ENCODE measurements at regions not wholly inside any gene's neighbourhood (a gene's known extent, or its start where the extent isn't known, plus 50 kb on each side); places are given as distances from the start of the nearest gene placed in this dataset.
A peak's percentile ranks its signal among the peaks of the same experiment; 100 is the strongest.
"Not testable (repeated sequence)": the region's sequence is repeated elsewhere in the genome, so short reads cannot be mapped to it uniquely, and the experiment has no call there.

- DNase-seq (ENCODE audit: low read depth in 2 of 2), result no peak
Observed at GRCh38 chr17:54191261-54191660, 368.5 kb downstream of the KIF2B start.

- DNase-seq (ENCODE audit: low read depth in 2 of 2), result no peak
Observed at GRCh38 chr17:54194268-54194667, 371.5 kb downstream of the KIF2B start.

- no peak for DNase-seq (ENCODE audit: low read depth in 2 of 2)
Observed at GRCh38 chr17:54196751-54197150, 374.0 kb downstream of the KIF2B start.

GRCh38 chr17:54201380-54201779 is 378.7 kb downstream of the KIF2B start:
- not testable (repeated sequence) for DNase-seq (ENCODE audit: low read depth in 2 of 2)

- no peak for DNase-seq (ENCODE audit: low read depth in 2 of 2)
Observed at GRCh38 chr17:54220829-54221228, 398.1 kb downstream of the KIF2B start.

GRCh38 chr17:54221499-54221898 is 398.8 kb downstream of the KIF2B start:
- no peak for DNase-seq (ENCODE audit: low read depth in 2 of 2)

GRCh38 chr17:54235571-54235970 is 412.8 kb downstream of the KIF2B start:
- DNase-seq (ENCODE audit: low read depth in 2 of 2), result no peak

- DNase-seq (ENCODE audit: low read depth in 2 of 2), result no peak
Observed at GRCh38 chr17:54237911-54238515, 415.3 kb downstream of the KIF2B start.

GRCh38 chr17:54239291-54239690 is 416.6 kb downstream of the KIF2B start:
- DNase-seq (ENCODE audit: low read depth in 2 of 2), result no peak

- DNase-seq (ENCODE audit: low read depth in 2 of 2), result no peak
Observed at GRCh38 chr17:54255696-54256095, 433.0 kb downstream of the KIF2B start.

GRCh38 chr17:54256401-54256929 is 433.7 kb downstream of the KIF2B start:
- DNase-seq (ENCODE audit: low read depth in 2 of 2), result no peak

- DNase-seq (ENCODE audit: low read depth in 2 of 2), result no peak
Observed at GRCh38 chr17:54257440-54257839, 434.7 kb downstream of the KIF2B start.

- no peak for DNase-seq (ENCODE audit: low read depth in 2 of 2)
Observed at GRCh38 chr17:54259476-54259875, 436.7 kb downstream of the KIF2B start.

GRCh38 chr17:54261465-54261864 is 438.7 kb downstream of the KIF2B start:
- no peak for DNase-seq (ENCODE audit: low read depth in 2 of 2)

GRCh38 chr17:54269881-54270280 is 447.2 kb downstream of the KIF2B start:
- DNase-seq (ENCODE audit: low read depth in 2 of 2), result no peak

- DNase-seq (ENCODE audit: low read depth in 2 of 2), result no peak
Observed at GRCh38 chr17:54270499-54270898, 447.8 kb downstream of the KIF2B start.

- DNase-seq (ENCODE audit: low read depth in 2 of 2), result no peak
Observed at GRCh38 chr17:54277868-54278267, 455.1 kb downstream of the KIF2B start.

- DNase-seq (ENCODE audit: low read depth in 2 of 2), result no peak
Observed at GRCh38 chr17:54280741-54281140, 458.0 kb downstream of the KIF2B start.

GRCh38 chr17:54282886-54283285 is 460.2 kb downstream of the KIF2B start:
- DNase-seq (ENCODE audit: low read depth in 2 of 2), result no peak

- DNase-seq (ENCODE audit: low read depth in 2 of 2), result peak; percentile 9 to 21
Observed at GRCh38 chr17:54307351-54307750, 484.6 kb downstream of the KIF2B start.

GRCh38 chr17:54324813-54325212 is 502.1 kb downstream of the KIF2B start:
- no peak for DNase-seq (ENCODE audit: low read depth in 2 of 2)

GRCh38 chr17:54339731-54340130 is 517.0 kb downstream of the KIF2B start:
- no peak for DNase-seq (ENCODE audit: low read depth in 2 of 2)

- no peak for DNase-seq (ENCODE audit: low read depth in 2 of 2)
Observed at GRCh38 chr17:54347495-54347894, 524.8 kb downstream of the KIF2B start.

GRCh38 chr17:54348234-54348633 is 525.5 kb downstream of the KIF2B start:
- DNase-seq (ENCODE audit: low read depth in 2 of 2), result no peak

Measured in fibroblast of skin of left biceps (primary cell).